LNCaP clone FGC (cell line): ENCODE measurements at regions not wholly inside any gene's neighbourhood (a gene's known extent, or its start where the extent isn't known, plus 50 kb on each side); places are given as distances from the start of the nearest gene placed in this dataset.

Source experiments
- DNase-seq: peaks from one replicate; pipeline ENCODE4 v3.0.0-alpha.2; 2011; ENCODE audit warnings: low read depth
- H3K4me3 ChIP-seq: 2 replicates; pipeline ENCODE4 v1.5.1; 2011; ENCODE audit warnings: mild to moderate bottlenecking, low read depth, low read length, control low read depth
- TF ChIP-seq, protein P1 (sequence below): IDR thresholded peaks from 2 replicates; pipeline ENCODE4 v1.5.1; 2012; ENCODE audit warnings: mild to moderate bottlenecking; ENCODE audit not compliant: control insufficient read depth, insufficient read depth; ENCODE audit errors: extremely low read depth

DNA sequence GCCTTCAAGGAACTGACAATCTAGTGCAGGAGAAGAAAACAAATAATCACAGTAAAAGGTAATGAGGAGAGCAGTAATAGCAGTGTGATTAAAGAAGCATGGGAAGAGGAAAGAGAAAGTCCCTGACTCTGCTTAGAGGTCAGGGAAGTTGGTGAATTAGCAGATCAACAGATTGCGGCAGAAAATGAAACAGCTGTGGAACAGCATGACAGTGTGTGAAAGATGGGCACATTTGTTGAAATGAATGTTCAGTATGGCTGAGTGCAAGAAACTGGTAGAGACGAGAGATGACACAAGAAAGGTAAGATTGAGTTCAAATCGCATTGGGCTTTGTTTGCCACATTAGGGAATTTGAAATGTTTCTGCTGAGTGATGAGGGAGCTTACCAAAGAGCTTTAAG lies 63.7 kb upstream of the RASSF8 start:
- TF ChIP-seq, protein P1, sequence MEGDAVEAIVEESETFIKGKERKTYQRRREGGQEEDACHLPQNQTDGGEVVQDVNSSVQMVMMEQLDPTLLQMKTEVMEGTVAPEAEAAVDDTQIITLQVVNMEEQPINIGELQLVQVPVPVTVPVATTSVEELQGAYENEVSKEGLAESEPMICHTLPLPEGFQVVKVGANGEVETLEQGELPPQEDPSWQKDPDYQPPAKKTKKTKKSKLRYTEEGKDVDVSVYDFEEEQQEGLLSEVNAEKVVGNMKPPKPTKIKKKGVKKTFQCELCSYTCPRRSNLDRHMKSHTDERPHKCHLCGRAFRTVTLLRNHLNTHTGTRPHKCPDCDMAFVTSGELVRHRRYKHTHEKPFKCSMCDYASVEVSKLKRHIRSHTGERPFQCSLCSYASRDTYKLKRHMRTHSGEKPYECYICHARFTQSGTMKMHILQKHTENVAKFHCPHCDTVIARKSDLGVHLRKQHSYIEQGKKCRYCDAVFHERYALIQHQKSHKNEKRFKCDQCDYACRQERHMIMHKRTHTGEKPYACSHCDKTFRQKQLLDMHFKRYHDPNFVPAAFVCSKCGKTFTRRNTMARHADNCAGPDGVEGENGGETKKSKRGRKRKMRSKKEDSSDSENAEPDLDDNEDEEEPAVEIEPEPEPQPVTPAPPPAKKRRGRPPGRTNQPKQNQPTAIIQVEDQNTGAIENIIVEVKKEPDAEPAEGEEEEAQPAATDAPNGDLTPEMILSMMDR: no peak
- H3K4me3 ChIP-seq: no peak overlapping the region
- DNase-seq: no peak

DNA sequence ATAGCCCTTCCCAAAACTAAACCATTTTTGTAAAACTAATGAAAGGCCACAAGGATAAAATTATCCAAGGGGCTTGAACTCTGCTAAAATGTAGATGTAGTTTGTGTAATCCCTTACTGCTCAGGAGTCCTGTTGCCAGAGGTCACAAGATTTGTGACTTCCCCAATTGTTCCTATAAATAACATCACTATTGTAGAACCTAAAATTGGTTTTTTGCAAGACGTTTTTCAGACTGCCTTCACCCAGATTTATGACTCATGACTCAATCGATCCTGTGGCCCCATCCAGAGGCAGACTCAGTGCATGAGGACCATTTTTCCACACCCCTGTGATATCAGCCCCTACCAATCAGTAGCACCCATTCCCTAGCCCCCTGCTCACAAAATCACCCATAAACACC lies 61.5 kb upstream of the RASSF8 start:
- DNase-seq: no peak
- TF ChIP-seq, protein P1: no peak
- no peak overlapping the region for H3K4me3 ChIP-seq

- H3K4me3 ChIP-seq: no peak overlapping the region
- TF ChIP-seq, protein P1: no peak
- no peak for DNase-seq
Measured at GRCh38 chr12:25903603-25904245, 54.8 kb upstream of the RASSF8 start.

GRCh38 chr12:25904442-25904841 lies 54.0 kb upstream of the RASSF8 start:
- TF ChIP-seq, protein P1: no peak
- no peak for DNase-seq
- no peak overlapping the region for H3K4me3 ChIP-seq

GRCh38 chr12:25906651-25907340 lies 51.7 kb upstream of the RASSF8 start:
- no peak overlapping the region for H3K4me3 ChIP-seq
- DNase-seq: no peak
- TF ChIP-seq, protein P1: no peak
